COLO829 (cell line): ENCODE measurements at regions not wholly inside any gene's neighbourhood (a gene's known extent, or its start where the extent isn't known, plus 50 kb on each side); places are given as distances from the start of the nearest gene placed in this dataset.
"Not testable (repeated sequence)": the region's sequence is repeated elsewhere in the genome, so short reads cannot be mapped to it uniquely, and the experiment has no call there.

Experiments used
- DNase-seq: peaks from one replicate; pipeline ENCODE4 v3.0.0; 2012; ENCODE audit warnings: low spot score

DNA sequence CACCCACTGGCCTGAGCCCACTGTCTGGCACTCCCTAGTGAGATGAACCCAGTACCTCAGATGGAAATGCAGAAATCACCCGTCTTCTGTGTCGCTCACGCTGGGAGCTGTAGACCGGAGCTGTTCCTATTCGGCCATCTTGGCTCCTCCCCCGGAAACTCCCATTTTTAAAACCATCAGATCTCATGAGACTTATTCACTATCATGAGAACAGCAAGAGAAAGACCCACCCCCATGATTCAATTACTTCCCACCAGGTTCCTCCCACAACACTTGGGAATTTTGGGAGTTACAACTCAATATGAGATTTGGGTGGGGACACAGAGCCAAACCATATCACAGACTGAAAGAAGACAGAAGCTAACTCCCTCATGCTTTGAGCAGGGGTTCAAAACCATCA lies 134.5 kb downstream of the SLC39A8 start:
- not testable (repeated sequence) for DNase-seq

DNA sequence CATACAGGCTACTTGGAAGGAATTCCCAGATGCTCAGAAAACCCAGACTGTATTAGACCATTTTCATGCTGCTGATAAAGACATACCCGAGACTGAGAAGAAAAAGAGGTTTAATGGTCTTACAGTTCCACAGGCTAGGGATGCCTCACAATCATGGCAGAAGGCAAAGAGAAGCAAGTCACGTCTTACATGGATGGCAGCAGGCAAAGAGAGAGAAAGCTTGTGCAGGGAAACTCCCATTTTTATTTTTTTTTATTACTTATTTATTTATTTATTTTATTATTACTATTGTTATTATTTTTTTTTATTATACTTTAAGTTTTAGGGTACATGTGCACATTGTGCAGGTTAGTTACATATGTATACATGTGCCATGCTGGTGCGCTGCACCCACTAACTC lies 140.6 kb downstream of the SLC39A8 start:
- not testable (repeated sequence) for DNase-seq

DNA sequence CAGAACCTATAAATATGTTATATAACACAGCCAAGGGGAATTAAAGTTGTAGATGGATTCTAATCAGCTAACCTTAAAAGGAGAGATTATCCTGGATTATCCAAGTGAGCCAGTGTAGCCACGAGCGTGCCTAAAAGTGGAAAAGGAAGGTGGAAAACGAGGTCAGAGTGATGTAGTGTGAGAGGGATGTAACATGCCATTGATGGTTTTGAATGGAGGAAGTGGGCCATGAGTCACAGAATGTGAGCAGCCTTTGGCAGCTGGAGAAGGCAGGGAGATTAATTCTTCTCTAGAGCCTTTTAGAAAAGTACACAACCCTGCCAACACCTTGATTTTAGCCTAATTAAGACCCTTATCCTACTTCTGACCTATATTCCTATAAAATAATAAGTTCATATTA lies 149.1 kb downstream of the SLC39A8 start:
- peak; percentile 63 for DNase-seq

- DNase-seq: no peak
Measured at GRCh38 chr4:102193145-102193544, 152.1 kb downstream of the SLC39A8 start.

DNA sequence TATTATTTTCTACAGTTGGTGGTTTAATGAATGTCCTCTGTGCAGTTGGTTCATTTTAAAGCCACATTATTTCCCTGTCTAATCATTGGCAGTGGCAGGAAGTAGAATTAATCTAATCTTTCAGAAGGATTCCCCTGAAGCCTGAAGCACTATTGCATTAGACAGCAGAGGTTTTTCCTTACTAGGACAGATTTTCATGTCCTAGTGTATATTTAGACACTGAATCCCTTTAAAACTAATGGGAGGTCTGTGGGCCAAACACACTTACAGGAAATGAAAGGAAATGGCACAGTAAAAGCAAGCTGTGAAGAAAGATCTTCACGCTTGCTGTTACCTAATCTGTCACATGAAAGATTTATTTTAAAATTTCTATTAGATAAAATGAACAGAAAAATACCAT lies 165.2 kb downstream of the SLC39A8 start:
- DNase-seq: no peak

DNA sequence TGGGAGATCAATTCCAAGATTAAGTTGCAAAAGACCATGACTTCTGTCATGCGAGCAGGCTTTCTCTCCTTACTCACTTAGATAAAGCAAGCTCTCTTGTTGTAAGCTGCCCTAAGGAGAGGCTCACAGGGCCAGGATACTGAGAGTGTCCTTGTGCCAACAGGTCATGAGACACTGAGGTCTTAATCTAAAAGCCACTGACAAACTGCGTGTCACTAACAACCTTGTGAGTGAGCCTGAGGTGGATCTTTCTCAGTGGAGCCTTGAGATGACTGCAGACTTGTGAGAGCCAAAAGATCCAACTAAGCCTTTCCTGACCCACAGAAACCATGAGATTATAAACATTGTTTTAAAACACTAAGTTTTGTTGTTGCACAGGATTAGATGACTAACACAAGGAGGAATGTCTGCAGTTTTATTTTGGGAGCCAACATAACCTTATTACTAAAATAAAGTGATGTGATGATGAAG lies 170.5 kb downstream of the SLC39A8 start:
- peak; percentile 9 for DNase-seq

DNA sequence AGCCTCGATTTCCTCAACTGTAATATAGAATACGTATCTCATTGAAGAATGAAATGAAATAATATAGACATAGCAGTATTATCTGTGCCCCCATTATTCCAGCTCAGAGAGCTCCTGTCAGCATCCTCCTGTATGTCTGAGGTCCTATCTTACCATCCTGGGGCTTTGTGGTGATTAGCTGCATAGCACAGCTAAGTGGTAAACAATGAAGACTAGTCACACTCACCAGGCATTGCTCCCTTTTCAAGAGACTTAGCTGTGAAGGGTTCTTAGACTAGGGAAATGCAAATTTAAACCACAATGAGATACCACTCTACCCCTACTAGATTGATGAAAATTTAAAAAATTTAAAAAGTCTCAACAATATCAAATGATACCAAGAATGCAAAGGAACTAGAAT lies 172.9 kb downstream of the SLC39A8 start:
- no peak for DNase-seq

DNA sequence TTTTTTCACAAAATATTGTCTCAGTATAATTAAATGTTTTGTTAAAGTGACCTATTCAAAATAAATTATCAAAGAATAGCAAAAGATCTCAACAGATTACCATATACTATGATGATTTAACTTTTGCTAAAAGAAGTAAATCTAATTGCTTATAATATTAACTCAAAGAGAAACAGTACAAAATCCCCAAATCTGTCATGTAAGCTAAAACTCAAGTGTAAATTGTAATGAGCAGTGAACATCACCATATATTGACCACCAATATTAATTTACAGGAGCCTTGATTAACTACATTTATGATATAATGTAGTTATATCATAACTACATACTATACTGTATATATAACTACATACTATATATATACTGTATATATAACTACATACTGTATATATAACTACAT lies 174.4 kb downstream of the SLC39A8 start:
- no peak for DNase-seq

DNA sequence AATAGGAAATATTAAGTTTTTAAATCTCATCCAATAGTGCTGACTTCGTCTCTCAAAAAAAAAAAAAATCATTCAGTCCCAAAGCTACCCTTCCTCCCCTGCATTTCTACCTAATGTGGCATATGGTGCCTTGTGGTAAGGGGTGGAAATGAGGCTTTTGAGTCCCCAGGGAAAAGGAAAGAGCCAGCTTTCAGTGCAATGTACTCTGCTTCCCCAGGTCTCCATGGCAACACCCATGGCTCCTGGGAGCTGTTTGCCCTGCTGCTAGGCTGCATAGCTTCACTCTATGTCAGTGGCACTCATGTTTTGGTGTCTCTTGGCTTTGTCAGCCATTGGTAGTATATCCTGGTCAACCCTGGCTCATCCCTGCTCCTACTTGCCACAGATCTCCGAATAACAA lies 175.9 kb downstream of the SLC39A8 start:
- no peak for DNase-seq

DNA sequence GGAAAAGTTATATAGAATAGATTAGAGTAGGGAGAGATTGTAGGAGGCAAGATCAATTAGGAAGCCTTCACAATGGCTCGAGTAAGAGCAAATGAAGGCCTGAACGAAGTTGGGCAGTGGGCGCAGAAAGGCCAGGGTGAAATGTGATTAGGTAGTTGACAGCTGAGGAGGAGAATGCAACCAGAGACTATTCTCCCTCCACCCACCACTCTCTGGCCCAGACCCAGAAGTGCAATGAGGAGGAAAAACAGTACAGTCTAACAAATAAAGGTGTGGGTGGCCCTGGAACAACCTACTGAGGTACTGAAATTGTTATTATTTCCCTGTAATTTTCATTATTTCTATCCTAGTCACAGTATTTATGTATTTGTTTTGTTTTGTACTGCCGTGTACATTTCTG lies 176.7 kb downstream of the SLC39A8 start:
- DNase-seq: no peak

DNA sequence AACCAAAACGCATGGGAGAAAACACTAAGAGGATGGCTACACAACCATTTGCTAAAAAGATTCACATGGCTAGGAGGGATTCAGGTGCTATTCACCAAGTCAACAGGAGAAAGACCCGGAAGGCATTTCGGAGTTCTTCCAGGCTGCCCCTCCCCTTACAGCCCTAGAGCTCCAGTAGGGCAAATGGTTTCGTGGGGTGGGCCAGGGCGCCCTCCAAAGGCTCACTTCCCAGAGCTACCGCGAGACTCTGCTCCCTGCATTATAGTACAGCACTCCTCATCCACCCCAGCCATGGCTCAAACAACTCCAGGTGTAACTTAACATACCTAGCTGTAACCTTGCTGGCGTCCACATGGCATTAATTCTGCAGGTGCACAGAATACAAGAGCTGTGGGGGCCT lies 179.7 kb downstream of the SLC39A8 start:
- no peak for DNase-seq

DNA sequence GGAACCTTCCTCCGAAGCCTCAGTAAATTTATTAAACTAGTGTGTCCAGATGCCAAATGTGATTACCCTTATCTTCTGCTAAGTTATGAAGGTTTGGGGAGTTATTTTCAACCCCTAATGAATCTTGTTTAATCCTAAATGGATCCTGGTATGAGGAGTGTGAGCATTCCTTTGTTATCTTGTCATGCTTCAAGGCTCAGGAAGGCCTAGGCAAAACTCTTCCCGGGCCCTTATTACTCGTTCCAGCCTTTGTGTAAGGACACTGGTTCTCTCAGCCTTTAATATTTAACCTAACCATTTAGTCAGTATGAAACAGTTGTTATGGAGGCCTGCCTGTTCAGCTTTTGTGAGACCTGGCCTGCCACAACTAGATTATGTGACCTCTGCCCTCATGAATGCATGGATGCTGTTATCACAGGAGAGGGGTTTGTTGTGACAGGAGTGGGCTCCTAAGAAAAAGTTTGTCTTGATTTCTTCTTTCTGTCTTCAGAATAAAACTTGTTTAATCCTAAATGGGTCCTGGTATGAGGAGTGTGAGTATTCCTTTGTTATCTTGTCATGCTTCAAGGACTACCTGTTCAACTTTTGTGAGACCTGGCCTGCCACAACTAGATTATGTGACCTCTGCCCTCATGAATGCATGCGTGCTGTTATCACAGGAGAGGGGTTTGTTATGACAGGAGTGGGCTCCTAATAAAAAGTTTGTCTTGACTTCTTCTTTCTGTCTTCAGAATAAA lies 181.7 kb downstream of the SLC39A8 start:
- DNase-seq: no peak

- DNase-seq: no peak
Measured at GRCh38 chr4:102157984-102158383, 187.3 kb downstream of the SLC39A8 start.

- no peak for DNase-seq
Measured at GRCh38 chr4:102153391-102153790, 191.9 kb downstream of the SLC39A8 start.

- no peak for DNase-seq
Measured at GRCh38 chr4:102151696-102152095, 193.6 kb downstream of the SLC39A8 start.

DNA sequence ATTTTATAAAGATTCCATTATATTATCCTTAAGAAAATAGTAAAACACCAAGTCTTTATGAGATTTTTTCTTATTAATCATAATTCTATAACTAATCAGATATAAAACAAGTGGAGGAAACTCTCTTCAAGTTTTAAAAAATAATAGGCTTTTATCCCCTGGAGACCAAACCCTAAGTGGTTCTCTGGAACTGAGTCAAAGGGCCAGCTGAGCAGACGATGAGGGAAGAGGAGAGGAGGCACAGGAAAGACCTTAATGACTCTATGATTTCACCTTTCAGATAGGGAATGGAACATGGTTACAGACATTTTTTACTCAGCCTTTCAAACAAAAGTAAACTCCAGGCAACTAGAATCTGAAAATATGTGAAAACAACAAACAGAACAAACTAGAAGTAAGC lies 201.8 kb downstream of the SLC39A8 start:
- no peak for DNase-seq

DNA sequence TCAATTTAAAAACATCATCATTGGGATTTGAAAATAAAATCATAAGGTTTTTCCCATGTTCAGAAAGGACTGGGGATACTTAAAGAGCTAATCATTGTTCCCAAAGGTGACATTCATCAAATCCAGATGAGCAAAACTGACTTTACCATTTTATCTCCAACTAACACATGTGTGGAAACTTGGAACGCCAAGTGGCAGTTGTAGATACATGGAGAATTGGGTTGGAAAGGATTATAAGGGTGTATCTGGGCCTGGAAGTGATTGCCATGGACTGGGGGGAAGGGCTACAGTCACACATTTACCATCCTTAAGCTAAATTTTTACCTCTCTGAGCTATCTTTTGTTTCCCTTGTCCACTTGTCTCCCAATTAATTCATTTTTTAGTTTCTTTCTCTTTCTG lies 203.4 kb downstream of the SLC39A8 start:
- DNase-seq: no peak

DNA sequence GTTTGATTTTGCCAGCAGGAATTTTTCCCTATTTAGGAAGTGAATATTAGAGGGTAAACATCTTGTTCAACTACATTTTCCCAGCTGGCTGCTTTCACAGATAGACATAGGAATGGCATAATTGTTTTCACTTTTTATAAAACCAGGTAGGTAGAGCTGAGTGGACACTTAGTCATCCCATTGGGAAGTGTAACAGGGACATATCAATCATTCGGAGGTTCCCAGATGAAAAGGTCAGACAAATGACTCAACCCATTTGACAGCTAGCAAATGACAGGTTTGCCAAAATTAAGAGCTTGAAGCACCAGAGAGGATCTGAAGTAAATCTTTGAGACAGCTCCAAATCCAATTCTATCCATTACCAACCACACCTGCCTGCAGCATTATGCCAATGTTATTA lies 205.3 kb downstream of the SLC39A8 start:
- no peak for DNase-seq

GRCh38 chr4:102139132-102139573 lies 206.1 kb downstream of the SLC39A8 start:
- DNase-seq: no peak

GRCh38 chr4:102137217-102137616 lies 208.1 kb downstream of the SLC39A8 start:
- DNase-seq: no peak

GRCh38 chr4:102129810-102130209 lies 215.5 kb downstream of the SLC39A8 start:
- no peak for DNase-seq
